H1 (cell line): ENCODE measurements at regions not wholly inside any gene's neighbourhood (a gene's known extent, or its start where the extent isn't known, plus 50 kb on each side); places are given as distances from the start of the nearest gene placed in this dataset.

Experiments
- BACH1 ChIP-seq: IDR thresholded peaks from 2 replicates; pipeline ENCODE4 v1.6.1; 2012; ENCODE audit warnings: low read length, improper control_type of control experiment
- BRCA1 ChIP-seq: IDR thresholded peaks from 2 replicates; pipeline ENCODE4 v1.6.1; 2012; ENCODE audit warnings: low read depth, low read length, improper control_type of control experiment
- GTF2F1 ChIP-seq: IDR thresholded peaks from 2 replicates; pipeline ENCODE4 v1.6.1; 2012; ENCODE audit warnings: low read depth, low read length, improper control_type of control experiment, borderline replicate concordance
- HDAC2 ChIP-seq, 2 experiments: fragments of 300-600 bp in 1 of 2; sonication (generic) in 1 of 2; IDR thresholded peaks; 2 replicates each; pipeline ENCODE4 v1.6.1; 2011 to 2012; ENCODE audit warnings: low read depth in 2 of 2, low read length in 2 of 2, mild to moderate bottlenecking in 2 of 2, moderate library complexity in 2 of 2, borderline replicate concordance in 1 of 2, inconsistent platforms in 1 of 2
- JUND ChIP-seq: IDR thresholded peaks from 2 replicates; pipeline ENCODE4 v1.6.1; 2011; ENCODE audit warnings: mild to moderate bottlenecking, improper control_type of control experiment, low read length
- SIN3A ChIP-seq, 2 experiments: IDR thresholded peaks in 1 of 2; conservative IDR thresholded peaks in 1 of 2; 2 replicates each; pipeline ENCODE4 v1.6.1; 2011 to 2012; ENCODE audit warnings: low read length in 2 of 2, improper control_type of control experiment in 1 of 2, low read depth in 1 of 2, mild to moderate bottlenecking in 1 of 2
- SUZ12 ChIP-seq: fragments of 200-600 bp; sonication (generic); IDR thresholded peaks from 2 replicates; pipeline ENCODE4 v1.6.1; 2012; ENCODE audit warnings: mild to moderate bottlenecking, inconsistent platforms, low read length, moderate library complexity, mixed read lengths

GRCh38 chr5:117999939-118000549 lies 988.3 kb downstream of the DTWD2 start (continued):
- TF ChIP-seq BRCA1 (no peak), GTF2F1 (no peak), SUZ12 (no peak), SIN3A (conservative IDR thresholded peaks at IDR 0.05 in 1 of 2, IDR thresholded peaks at IDR 0.05 in 1 of 2; ENCODE audit: low read depth in 1 of 2, low read length in 2 of 2) (no peak), BACH1 (no peak), JUND (no peak), HDAC2 (IDR thresholded peaks at IDR 0.05; ENCODE audit: borderline replicate concordance in 1 of 2, low read depth in 2 of 2, low read length in 2 of 2) (no peak)
- TF ChIP-seq, all 59 proteins: peak for 0
